GM21529 (cell line): ENCODE measurements at regions not wholly inside any gene's neighbourhood (a gene's known extent, or its start where the extent isn't known, plus 50 kb on each side); places are given as distances from the start of the nearest gene placed in this dataset.
"Not testable (repeated sequence)": the region's sequence is repeated elsewhere in the genome, so short reads cannot be mapped to it uniquely, and the experiment has no call there.

ENCODE experiments used
- ATAC-seq: cut with Tn5 transposase; IDR thresholded peaks from one replicate; pipeline ENCODE4 v1.9.1; 2021; ENCODE audit not compliant: unreplicated experiment

DNA sequence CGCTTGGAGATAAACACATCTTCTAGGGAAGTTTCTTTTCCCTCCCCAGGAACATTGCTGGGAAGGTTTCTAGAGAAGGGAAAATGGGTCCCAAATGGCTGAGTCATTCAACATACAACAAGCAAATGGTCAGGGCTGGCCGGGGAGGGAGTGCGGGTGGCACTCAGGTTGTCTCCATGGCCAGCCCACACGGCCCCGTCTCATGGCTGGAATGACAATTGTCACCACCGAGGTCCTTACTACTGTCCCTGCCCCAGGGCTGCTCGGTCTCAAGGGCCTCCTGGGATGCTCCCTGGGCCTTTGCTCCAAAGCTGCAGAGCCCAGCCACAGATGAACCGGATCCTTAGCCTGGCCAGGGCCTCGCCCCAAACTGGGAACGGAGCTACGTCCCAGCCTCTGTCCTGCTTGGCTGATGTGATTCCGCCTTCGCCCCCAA lies 121.9 kb downstream of the FGF18 start:
- ATAC-seq, result no peak

DNA sequence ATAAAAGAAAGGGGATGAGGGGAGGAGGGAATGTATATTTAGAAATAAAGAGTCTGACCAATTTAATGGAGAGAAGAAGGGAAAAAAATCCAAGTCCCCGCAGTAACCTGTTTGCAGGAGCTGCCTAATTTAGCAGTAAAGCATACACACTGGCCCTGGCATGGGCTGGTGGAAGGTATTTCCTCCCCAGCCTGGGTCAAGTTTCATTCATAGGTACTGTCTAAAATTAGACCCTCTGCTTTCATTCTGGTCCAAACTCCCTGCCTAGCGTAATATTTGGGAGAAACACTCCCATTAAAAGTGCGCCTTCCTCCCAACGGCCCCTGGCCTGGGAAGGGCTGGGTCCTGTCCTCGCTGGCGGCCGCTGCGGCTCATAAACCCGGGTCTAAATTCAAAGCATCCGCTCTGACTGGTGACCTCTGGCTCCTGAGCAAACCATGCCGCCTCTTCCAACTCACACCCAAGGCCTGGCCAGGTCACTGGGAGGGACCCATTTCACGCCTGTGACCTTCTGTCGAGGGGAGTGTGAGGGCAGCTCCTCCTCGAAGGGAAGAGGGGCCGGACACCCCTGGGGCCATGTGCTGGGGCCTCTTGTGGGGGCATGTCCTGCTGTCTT lies 123.2 kb downstream of the FGF18 start:
- no peak for ATAC-seq

DNA sequence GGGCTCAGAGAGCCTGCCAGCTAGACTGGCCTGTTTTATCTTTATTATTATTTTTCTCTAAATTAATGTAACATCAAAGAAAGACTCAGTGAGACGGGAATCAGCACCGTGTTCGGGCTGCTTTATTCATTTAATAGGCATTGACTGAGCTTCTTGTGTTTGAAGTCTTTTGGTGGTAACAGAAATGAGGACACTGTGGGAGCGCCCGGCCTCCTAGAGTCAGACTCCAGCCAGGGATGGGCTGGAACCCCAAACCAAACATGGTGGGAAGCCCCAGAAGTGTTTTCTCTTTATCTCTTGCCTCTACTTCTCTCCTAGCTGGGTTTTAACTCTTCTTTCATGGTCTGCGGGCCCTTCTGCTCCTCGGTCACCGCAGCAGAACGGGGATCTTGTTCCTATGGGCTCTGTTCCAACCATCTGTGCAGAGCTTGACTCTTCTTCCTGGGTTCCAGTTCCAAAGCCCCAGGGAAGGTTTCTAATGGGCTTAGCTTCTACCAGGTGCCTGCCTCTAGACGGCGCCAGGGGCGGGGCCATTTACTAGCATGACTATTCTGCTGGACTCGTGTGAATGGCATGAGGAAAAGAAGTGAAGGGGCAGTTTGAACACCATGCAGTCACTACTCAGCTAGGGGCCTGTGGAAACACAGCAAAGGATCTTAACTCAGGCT lies 123.8 kb downstream of the FGF18 start:
- ATAC-seq, result no peak

DNA sequence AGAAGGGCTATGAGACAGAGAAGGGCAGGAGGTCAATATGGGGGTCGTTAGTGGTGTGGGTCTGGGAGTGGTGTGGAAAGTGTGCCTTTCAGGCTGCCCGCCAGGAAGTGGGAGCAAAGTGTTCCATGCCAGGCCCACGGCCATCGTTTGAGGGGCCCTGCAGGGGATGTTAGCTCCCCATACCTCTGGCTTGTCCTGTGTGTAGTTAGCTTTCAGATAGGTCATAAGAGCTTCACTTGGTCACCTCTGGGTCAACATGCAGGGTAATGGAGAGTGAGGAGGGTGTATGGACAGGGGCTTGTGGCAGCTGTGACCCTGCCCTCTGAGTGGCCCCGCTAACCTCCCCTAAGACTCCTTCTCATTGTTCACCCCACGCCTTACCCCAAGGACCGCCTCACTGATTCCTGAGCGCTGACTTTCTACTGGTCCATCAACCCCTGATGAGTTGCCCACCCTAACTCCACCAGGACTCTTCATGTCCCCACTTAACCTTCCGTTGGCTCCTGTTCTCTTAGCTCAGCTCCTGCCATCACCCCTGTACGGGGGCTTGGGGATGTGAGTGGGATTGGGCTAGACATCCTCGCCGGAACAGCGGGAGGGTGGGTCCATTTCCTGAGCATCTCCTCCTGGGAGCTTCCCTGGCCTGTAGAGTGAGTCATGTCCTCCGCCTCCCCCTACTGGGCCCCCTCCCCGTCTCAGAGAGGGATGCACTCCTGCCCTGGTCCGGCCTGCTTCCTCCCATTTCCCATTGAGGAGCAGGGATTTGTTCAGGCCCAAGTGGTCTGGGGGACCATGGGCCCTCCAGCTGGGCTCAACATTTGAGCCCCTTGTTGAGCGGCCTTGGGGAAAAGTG lies 125.7 kb downstream of the FGF18 start:
- no peak for ATAC-seq

DNA sequence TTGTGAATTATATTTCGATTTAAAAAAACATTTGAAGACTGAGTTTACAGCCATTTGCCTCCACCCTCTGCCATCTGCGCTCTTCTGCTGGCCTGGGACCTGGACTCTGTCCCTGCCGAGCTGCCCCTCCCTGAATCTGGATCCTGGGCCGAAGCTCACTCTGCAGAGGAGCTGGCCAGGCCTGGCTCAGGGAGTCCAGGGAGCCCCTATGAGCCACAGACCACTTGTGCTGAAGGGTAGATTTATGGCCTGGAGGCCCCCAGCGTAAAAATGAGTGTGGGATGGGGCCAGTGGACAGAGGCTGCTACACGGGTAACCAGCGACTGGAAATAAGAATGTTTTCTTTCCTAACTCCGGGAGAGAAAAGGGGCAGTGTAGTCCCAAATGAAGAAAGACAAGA lies 129.8 kb downstream of the FGF18 start:
- ATAC-seq, result no peak

DNA sequence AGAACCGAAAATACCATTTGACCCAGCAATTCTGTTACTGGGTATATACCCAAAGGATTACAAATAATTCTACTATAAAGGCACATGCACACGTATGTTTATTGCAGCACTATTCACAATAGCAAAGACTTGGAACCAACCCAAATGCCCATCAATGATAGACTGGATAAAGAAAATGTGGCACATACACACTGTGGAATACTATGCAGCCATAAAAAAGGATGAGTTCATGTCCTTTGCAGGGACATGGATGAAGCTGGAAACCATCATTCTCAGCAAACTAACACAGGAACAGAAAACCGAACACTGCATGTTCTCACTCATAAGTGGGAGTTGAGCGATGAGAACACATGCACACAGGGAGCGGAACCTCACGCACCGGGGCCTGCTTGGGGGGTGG lies 134.4 kb downstream of the FGF18 start:
- not testable (repeated sequence) for ATAC-seq

DNA sequence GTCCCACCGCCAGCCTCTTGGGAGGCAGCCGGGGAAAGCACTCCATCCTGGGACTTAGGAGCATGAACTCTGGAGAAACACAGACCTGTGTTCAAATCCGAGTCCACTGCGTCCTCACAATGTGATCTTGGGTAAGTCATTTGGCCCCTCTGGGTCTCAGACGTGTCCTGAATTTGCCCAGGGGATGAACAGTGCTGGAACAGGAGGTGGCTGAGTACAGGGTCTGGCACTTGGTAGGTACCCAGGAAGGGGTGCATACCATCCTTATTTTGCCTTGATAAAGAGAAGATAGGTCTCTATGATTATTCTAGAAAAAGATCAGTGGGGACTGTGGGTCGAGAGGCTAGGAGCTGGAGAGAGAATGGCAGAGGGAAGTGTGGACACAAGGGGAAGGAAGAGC lies 135.7 kb downstream of the FGF18 start:
- no peak for ATAC-seq

DNA sequence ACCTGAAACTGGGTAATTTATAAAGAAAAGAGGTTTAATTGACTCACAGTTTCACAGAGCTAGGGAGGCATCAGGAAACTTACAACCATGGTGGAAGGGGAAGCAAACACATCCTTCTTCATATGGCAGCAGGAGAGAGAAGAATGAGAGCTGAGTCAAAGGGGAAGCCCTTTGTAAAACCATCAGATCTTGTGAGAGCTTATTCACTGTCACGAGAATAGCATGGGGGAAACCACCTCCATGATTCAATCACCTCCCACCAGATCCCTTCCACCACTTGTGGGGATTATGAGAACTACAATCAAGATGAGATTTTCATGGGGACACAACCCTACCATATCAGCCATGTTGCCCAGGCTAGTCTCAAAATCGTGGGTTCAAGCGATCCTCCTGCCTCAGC lies 143.4 kb downstream of the FGF18 start:
- ATAC-seq, result no peak

DNA sequence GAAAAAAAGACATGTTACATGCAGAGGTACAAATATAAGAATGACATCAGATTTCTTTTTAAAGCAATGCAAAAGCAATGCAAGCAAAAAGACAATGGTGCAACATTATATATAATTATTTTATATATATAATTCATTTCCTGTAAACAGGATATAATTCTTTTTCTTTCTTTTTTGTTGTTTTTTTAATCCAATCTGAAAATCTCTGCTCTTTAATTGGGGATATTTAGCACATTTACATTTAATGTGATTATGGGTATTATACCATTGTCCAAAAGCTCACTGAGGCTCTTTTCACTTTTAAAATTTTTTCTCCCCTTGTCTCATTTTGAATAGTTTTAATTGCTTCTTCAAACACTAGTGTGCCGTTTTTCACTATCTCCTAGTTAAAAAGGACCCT lies 148.9 kb downstream of the FGF18 start:
- ATAC-seq, result no peak

DNA sequence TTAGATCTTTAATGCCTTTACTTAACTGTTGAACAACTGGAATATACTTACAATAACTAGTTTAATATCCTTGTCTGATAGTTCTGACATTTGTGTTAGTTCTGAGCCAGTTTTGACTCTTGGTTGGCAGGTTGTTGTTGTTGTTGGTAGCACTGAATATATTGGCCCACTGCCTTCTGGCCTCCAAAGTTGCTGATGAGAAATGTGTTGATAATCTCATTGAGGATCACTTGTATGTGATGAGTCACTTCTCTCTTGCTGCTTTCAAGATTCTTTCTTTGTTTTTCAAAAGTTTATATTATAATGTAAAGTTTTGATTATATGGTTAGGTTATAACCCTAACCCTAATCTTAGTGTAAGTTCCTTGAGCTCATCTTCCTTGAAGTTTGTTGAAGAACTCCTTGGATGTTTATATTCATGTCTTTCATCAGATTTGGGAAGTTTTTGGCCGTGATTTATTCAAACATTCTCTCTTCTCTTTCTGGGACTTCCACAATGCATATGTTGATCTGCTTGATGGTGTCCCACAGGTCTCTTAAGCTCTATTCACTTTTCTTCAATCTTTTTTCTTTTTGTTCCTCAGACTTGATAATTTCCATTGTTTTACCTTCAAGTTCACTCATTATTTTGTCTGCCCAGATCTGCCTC lies 149.7 kb downstream of the FGF18 start:
- ATAC-seq, result no peak

DNA sequence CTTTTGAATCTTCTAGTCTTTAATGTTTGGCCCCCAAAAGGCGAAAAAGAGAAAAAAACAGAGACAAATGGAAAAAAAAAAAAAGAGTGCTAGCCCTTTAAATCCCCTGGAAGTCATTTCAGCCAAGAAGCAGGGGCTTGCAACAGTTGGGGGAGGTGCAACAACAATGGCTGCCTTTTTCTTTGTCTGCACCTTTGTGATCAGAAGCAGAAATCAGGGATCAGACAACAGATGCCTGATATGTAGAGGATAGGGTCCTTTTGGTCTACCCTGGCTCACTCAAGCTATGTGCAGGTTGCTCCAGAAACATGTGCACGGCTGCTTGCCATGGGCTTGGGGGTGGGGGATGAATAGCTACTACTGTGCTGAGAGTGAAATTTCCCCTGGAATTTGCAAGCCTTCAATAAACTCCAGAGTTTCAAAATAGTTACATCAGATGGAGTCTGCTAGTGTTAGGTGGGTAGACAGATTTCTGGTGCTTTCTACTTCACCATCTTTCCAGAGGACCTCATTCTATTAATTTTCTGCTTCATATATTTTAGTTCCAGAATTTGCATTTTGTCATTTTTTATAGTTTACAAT lies 150.9 kb downstream of the FGF18 start:
- no peak for ATAC-seq

DNA sequence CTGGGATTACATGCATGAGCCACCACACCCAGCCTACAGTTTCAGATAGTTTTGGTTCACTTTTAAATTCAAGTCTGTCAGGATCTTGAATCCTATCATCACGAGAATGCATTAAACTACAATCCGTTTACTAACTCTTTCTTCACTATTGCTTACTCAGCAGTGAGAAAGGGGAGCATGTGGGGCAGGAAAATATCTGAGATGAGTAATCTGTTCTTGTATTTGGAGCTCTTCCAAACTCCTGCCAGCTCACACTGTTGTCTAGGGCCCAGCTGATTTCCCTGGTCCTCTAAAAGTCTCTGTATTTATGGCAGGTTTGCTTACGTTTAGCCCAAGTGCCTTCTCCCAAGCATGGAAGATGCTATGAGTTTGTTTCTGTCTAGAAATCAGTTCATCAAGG lies 152.2 kb downstream of the FGF18 start:
- ATAC-seq, result no peak

DNA sequence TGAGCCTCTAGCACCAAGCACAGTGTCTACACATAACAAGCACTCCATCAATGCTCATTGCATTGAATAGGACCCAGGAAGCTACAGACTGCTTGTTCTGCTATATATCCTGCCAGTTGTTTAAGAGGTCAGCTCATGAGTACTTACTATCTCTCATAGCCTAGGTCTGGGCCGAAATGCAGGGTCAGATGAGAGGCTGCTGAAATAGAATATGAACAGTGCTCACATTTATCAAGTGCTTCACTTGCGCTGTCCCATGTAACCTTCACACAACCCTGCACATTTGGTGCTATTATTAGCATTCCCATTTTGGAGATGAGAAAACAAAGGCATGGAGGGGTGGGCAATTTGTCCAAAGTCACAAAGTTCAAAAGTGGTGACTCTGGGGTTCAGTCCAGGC lies 153.6 kb downstream of the FGF18 start:
- ATAC-seq, result no peak

DNA sequence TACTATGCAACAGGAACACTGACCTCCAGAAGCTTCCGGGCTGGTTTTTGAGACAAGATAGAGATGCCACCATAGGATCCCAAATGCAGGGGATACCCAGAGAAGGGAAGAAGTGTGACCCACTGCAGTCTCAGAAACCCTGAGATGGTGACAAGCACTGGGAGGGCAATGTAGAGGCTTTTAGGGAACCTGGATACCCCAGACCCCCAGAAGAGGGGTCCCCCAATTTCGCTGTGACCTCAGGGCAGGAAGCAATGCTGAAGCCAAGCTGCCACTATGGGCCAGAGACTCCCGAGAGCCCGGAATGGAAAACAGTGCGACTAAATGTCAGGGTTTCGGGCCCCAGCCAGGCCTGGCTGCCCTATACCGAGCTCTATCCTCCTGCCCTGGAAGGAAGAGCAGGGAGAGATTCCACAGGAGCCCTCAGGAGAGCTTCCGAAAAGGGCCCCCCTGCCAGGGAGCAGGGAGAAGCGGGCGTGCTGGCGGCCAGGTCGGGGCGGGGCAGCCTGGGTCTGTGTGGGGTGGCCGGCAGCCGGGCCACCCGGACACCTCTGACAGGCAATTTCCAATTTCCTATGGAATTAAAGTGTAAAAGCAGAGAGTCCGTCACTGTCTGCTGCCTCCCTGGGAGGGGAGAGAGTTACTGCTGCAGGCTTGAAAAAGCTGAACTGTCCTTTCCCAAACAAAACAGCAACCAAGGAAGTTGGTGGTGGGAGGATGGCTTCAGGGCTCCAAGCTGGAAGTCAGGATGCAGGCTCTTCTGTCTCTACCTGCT lies 154.2 kb downstream of the FGF18 start:
- ATAC-seq, result no peak

DNA sequence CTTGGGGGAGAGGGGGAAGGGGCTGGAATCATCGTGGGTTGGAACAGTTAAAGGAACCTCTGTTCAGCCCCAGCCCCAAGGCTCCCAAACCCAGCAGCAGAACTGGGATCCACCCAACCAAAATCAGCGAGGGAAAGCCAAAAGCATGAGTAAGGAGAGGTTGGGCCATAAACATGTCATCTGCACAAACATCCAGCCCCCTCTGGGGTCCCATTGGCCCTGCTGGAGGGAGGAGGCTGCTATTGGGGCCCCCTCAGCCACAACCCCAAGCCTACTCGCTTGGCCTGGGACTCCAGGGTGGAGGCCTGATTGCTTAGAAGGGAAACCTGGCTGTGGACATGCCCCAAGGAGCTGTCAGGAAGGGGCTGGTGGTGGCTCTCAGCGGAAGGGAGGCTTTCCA lies 154.9 kb downstream of the FGF18 start:
- no peak for ATAC-seq

DNA sequence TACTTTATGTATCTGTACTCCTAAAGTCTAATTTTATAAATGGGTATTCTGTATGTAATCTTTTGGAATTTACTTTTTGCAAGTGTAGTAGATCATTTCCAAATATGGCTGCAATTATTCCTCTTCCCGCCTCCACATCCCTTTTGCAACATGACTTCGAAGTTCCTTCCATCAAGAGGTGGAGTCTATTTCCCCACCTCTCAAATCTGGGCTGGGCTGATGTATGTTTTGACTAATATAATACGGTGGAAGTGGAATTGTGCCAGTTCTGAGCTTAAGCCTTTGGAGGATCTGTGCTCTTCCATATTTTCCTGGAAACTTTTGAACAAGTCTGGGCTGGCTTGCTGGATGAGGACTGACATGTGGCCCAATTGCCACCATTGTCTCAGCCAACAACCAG lies 155.9 kb downstream of the FGF18 start:
- ATAC-seq, result no peak

DNA sequence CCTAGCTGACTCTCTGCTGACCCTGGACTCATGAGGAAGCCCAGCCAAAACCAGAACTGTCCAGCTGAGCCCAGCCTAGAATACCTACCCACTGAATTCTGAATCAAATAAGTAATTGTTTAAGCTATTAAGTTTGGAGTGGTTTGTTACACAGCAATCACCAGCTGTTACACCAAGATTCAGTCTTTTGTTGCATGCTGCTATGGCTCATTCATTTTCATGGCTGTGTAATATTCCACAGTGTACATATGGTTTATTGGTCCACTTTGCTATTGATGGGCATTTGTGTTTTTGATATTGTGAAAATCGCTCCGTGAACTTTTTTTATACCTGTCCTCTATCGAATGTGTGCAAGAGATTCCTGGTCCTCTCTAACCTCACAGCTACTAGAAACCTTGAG lies 156.4 kb downstream of the FGF18 start:
- ATAC-seq, result no peak

DNA sequence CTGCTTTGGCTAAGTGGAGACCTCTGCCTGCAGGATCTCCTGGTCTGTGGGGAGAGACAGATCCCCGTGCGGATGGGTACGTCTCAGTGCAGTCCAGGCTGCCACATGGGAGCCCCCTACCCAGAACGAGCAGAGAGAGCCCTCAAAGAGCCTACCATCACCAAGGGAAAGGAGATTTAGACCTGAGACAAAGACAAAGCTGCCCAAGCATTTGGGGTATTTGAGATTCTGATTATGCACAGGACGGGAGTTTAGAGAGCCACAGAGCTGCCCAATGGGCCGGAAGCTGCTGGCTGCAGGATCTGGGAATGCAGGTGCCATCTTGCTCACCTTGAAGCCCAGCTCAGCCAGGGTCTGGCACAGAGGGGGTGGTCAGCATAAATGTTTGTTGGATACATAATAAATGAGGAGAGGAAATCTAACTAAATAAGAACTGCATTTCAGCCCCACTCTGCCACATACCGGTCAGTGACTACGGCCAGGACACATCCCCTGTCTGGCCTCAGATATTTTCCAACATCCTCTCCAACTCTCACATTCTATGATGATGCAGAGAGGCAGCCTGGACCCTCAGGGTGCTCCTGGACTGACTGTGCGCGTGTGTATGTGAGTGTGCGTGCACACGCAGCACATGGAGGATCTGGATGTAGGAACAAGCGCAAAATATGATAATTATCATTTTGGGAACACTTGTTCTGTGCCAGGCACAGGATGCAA lies 157.8 kb downstream of the FGF18 start:
- no peak for ATAC-seq

DNA sequence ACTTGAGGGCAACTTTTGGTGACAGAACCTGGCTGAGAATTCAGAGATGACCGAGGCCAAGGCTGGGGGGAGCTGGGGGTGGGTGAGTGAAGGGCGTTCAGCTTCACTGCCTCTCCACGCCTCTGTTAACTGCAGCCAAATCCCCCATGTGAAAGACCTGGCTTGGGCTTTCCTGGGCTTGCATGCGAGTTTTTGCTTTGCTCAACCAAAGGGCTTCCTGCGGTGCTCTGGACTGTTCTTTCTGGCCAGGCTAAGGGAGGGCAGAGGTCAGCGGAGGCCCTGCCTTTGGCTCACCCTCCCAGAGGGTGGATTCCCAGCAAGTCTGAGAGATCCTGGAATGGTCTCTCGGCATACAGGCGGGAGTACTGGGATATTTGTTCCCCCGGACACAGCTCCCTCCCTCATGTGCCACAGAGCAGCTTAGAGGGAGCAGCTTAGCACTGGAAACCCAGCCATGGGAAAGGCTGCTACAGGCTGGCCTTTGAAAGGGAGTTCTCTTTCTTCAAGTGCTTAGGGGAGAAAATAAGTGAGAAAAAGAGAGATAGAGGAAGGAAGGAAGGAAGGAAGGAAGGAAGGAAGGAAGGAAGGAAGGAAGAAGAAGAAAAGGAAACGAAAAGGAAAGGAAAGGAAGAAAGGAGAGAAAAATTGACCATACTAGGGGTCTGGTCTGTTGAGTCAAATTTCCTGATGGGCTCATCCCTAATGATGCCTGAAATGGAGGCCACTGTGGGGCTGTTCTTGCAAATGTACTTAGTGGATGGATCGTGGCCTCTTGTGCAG lies 158.8 kb downstream of the FGF18 start:
- ATAC-seq, result no peak
